Stimulated activated naive B cell treated with anti-CD40 and anti-IgM and Interleukin-4, amounts not matched to agents 10 μg/mL and 1 μg/mL and 100 μg/mL, for 72 hours (primary cell): ENCODE measurements at regions not wholly inside any gene's neighbourhood (a gene's known extent, or its start where the extent isn't known, plus 50 kb on each side); places are given as distances from the start of the nearest gene placed in this dataset.

ENCODE experiments used
- ATAC-seq, 2 donors: fragments of 150-1000 bp; cut with Tn5 transposase; replicated peaks; 2 replicates each; pipeline ENCODE4 v1.10.0; 2021; ENCODE audit warnings: moderate library complexity in 1 of 2
- DNase-seq: peaks from one replicate; pipeline ENCODE4 v3.0.0; 2021
- H3K27ac Mint-ChIP-seq: one replicate; pipeline ENCODE4 v1.8.0; 2022; ENCODE audit warnings: mild to moderate bottlenecking, mixed read lengths
- H3K27me3 Mint-ChIP-seq, 2 donors: one replicate each; pipeline ENCODE4 v1.8.0; 2022; ENCODE audit warnings: mixed read lengths in 2 of 2
- H3K36me3 Mint-ChIP-seq, 2 donors: one replicate each; pipeline ENCODE4 v1.8.0; 2022; ENCODE audit warnings: mixed read lengths in 2 of 2, mild to moderate bottlenecking in 1 of 2
- H3K4me1 Mint-ChIP-seq, 2 donors: one replicate each; pipeline ENCODE4 v1.8.0; 2022; ENCODE audit warnings: mixed read lengths in 2 of 2, mild to moderate bottlenecking in 1 of 2
- H3K4me3 Mint-ChIP-seq, 2 donors: one replicate each; pipeline ENCODE4 v1.8.0; 2022; ENCODE audit warnings: mild to moderate bottlenecking in 2 of 2, mixed read lengths in 2 of 2, moderate library complexity in 1 of 2
- H3K9me3 Mint-ChIP-seq, 2 donors: one replicate each; pipeline ENCODE4 v1.8.0; 2022; ENCODE audit warnings: mixed read lengths in 2 of 2, mild to moderate bottlenecking in 1 of 2

DNA sequence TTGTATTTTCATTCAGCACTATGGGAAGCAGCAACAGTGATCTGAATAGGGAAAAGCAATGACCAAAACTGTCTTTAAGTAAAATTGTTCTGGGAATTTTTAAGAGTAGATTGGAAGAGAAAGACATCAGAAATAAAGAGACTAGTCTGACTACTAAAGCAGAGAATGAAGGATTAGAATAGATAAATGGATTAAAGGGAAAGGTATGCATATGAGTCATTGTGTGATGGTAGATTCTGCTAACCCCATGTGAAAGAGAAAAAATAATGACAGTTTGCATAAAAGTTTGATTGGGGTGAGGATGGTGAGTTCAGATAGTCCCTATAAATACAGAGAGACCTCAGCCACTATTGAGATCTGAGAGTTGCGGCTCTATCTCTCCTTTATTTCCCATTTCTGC is 139.6 kb upstream of the DCC start:
- ATAC-seq (no peak), DNase-seq (no peak)
- H3K9me3 Mint-ChIP-seq = peaks cover 0 to 3% of the 10 kb centered on the region in 2 donors
- H3K36me3 Mint-ChIP-seq = no peaks in the 10 kb centered on the region
- H3K27ac Mint-ChIP-seq = no peak overlapping the region
- no peaks in the 10 kb centered on the region for H3K4me1 Mint-ChIP-seq
- H3K4me3 Mint-ChIP-seq = no peak overlapping the region
- no peaks in the 10 kb centered on the region for H3K27me3 Mint-ChIP-seq

- Mint-ChIP-seq H3K27ac (no peak overlapping the region), H3K4me3 (no peak overlapping the region), H3K36me3 (no peaks in the 10 kb centered on the region), H3K9me3 (peaks cover 0 to 3% of the 10 kb centered on the region in 2 donors), H3K4me1 (no peaks in the 10 kb centered on the region), H3K27me3 (no peaks in the 10 kb centered on the region)
- ATAC-seq = no peak
- DNase-seq = no peak
Measured at GRCh38 chr18:52200921-52201663, 138.9 kb upstream of the DCC start.

DNA sequence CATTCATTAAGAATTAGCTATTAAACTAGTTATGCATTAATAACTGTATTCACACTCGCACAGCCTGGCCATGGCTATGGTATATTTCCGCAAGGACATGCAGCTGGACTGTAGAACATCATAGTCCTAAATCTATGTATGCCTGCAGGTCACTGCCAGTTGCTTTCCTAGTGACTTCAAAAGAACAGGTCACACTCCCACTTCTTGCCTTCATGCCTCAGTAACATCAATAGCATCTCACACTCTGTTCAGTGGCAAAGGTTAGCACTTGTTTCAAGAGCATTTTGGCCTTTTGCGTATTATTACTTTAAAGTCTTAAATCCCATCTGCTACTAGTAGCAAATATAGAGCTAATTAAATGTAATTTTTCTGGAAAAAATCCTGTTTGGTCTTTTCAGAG is 131.4 kb upstream of the DCC start:
- Mint-ChIP-seq H3K27me3 (no peaks in the 10 kb centered on the region), H3K4me3 (no peak overlapping the region), H3K4me1 (no peaks in the 10 kb centered on the region), H3K9me3 (peaks cover 0 to 2% of the 10 kb centered on the region in 2 donors), H3K36me3 (no peaks in the 10 kb centered on the region), H3K27ac (no peak overlapping the region)
- no peak for DNase-seq
- no peak for ATAC-seq

- no peak for DNase-seq
Measured at GRCh38 chr18:52216109-52216508, 123.9 kb upstream of the DCC start.

DNA sequence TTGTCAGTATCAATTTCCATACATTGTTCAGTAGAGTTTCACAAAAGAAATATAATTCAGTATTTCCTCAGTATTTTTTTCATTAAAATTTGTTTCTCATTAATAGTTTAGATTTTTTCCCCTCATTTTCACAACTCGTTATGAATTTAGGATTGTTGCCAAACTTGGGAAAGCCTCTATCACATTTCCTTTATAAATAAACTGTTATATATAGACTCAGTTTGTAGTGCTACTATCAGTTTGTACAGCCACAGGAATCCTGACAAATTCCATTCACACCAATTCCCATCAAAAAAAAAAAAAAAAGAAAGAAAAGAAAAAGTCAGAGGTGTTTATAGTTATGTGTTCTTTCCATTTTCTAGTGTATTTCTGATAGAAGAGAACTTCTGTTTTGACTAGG is 123.3 kb upstream of the DCC start:
- no peak for ATAC-seq
- H3K36me3 Mint-ChIP-seq = no peaks in the 10 kb centered on the region
- H3K27ac Mint-ChIP-seq = no peak overlapping the region
- no peaks in the 10 kb centered on the region for H3K4me1 Mint-ChIP-seq
- no peak for DNase-seq
- H3K4me3 Mint-ChIP-seq = no peak overlapping the region
- H3K9me3 Mint-ChIP-seq = no peaks in the 10 kb centered on the region
- H3K27me3 Mint-ChIP-seq = no peaks in the 10 kb centered on the region

More at GRCh38 chr18:52216109-52216508, 123.9 kb upstream of the DCC start:
- Mint-ChIP-seq H3K9me3 (no peaks in the 10 kb centered on the region), H3K4me3 (no peak overlapping the region), H3K36me3 (no peaks in the 10 kb centered on the region), H3K27me3 (no peaks in the 10 kb centered on the region), H3K27ac (no peak overlapping the region), H3K4me1 (no peaks in the 10 kb centered on the region)
- ATAC-seq = no peak

GRCh38 chr18:52219102-52219501 is 120.9 kb upstream of the DCC start:
- Mint-ChIP-seq H3K27ac (no peak overlapping the region), H3K9me3 (no peaks in the 10 kb centered on the region), H3K4me1 (no peaks in the 10 kb centered on the region), H3K4me3 (no peak overlapping the region), H3K36me3 (no peaks in the 10 kb centered on the region), H3K27me3 (no peaks in the 10 kb centered on the region)
- ATAC-seq = no peak
- DNase-seq = no peak

DNA sequence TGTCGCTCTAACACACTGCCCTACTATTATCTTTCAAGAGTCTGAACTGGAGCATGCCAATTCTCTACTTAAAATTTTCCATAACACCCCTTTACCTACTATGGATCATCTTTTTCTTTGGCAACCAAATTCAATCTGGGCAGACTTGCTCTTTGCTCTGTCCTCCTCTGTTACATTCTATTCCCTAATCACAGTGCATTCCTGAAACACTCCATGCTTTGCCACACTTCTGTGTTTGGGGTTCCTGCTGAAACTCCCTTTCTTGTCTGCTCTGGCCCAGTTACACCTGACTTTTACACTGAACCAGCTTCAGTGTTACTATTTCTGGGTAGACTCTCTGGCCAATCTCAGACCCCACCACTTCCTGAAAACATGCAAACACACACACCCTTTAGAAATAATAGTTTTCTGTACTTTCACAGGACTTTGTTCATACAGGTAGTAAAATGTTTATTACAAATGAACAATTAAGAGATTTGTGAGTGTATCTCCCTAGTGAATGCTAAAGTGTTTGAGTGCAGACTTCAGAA is 119.9 kb upstream of the DCC start:
- Mint-ChIP-seq H3K27ac (no peak overlapping the region), H3K4me1 (no peaks in the 10 kb centered on the region), H3K9me3 (no peaks in the 10 kb centered on the region)

DNA sequence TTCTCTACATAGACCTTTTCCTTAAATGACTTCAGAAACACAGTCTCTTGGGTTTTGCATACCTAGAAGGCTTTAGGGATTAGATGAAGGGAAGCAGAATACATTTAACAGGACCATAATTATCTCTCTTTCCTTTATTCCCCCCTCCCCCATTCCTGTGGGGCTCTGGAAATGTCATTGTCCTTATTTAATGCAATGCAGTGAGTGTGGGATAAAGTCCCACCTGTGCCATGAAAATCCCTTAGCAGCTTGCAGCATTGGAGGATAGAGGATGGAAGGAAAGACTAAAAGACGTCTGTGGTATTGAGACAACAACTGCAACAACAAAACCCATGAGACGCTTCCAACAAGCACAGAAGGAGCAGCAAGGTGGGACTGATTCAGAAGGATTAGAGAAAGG is 117.8 kb upstream of the DCC start:
- DNase-seq (no peak), ATAC-seq (no peak)
- Mint-ChIP-seq H3K4me3 (no peak overlapping the region), H3K27ac (no peak overlapping the region), H3K9me3 (no peaks in the 10 kb centered on the region), H3K27me3 (no peaks in the 10 kb centered on the region), H3K4me1 (no peaks in the 10 kb centered on the region), H3K36me3 (no peaks in the 10 kb centered on the region)

More for the DNA sequence above, 119.9 kb upstream of the DCC start:
- Mint-ChIP-seq H3K4me3 (no peak overlapping the region), H3K36me3 (no peaks in the 10 kb centered on the region), H3K27me3 (no peaks in the 10 kb centered on the region)
- no peak for DNase-seq
- ATAC-seq = no peak

GRCh38 chr18:52227536-52227935 is 112.5 kb upstream of the DCC start:
- no peak for ATAC-seq
- DNase-seq = no peak
- H3K36me3 Mint-ChIP-seq = no peaks in the 10 kb centered on the region
- no peak overlapping the region for H3K4me3 Mint-ChIP-seq
- H3K27ac Mint-ChIP-seq = no peak overlapping the region
- no peaks in the 10 kb centered on the region for H3K27me3 Mint-ChIP-seq
- H3K9me3 Mint-ChIP-seq = no peaks in the 10 kb centered on the region
- H3K4me1 Mint-ChIP-seq = no peaks in the 10 kb centered on the region

GRCh38 chr18:52228166-52228565 is 111.8 kb upstream of the DCC start:
- H3K4me1 Mint-ChIP-seq = no peaks in the 10 kb centered on the region
- no peak overlapping the region for H3K27ac Mint-ChIP-seq
- H3K4me3 Mint-ChIP-seq = no peak overlapping the region
- no peaks in the 10 kb centered on the region for H3K9me3 Mint-ChIP-seq
- H3K36me3 Mint-ChIP-seq = no peaks in the 10 kb centered on the region
- DNase-seq (no peak), ATAC-seq (no peak)
- no peaks in the 10 kb centered on the region for H3K27me3 Mint-ChIP-seq

- Mint-ChIP-seq H3K36me3 (no peaks in the 10 kb centered on the region), H3K4me3 (no peak overlapping the region), H3K27ac (no peak overlapping the region), H3K4me1 (no peaks in the 10 kb centered on the region), H3K27me3 (no peaks in the 10 kb centered on the region), H3K9me3 (peaks cover 0 to 2% of the 10 kb centered on the region in 2 donors)
- DNase-seq = no peak
- ATAC-seq = no peak
Measured at GRCh38 chr18:52236131-52236530, 103.9 kb upstream of the DCC start.

DNA sequence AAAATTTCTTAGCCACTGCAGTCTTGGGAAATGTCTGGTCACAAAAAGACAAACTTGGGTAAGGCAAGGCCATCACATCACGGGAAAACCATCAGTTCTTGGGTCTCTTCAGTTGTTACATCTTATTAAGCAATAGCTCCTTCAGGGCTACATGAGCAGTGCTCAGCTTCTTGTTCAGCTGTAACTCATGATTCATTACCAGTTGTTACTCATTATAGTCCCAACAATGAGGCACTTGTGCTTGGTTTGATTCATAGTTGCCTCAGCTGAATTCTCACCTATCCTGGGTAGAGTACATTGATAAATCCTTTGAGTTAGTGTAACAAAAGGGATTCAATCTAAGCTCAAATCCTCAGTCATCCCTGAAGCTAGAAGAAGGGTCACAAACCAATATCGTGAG is 102.4 kb upstream of the DCC start:
- H3K27ac Mint-ChIP-seq = no peak overlapping the region

DNA sequence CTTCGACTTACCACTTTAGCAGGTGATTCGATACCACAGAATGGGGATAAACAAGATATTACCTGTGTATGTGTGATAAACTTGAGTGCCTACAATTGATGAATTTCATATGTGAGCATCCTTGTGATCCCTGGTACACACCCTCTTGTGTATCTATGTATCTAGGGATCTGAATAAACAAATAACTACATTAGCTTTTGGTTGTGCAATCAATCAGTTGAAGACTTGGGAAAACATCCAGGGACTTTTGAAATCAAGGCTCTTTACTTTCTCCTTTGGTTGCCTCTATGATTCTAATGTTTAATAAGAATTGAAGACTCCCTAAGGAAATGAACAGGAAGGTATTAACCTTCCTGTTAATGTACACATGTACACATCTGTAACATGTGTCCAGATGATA is 97.3 kb upstream of the DCC start:
- Mint-ChIP-seq H3K36me3 (no peaks in the 10 kb centered on the region), H3K4me3 (no peak overlapping the region), H3K9me3 (peaks cover 0 to 10% of the 10 kb centered on the region in 2 donors), H3K4me1 (no peaks in the 10 kb centered on the region), H3K27ac (no peak overlapping the region), H3K27me3 (no peaks in the 10 kb centered on the region)
- ATAC-seq = no peak
- no peak for DNase-seq

More for the DNA sequence above, 102.4 kb upstream of the DCC start:
- Mint-ChIP-seq H3K36me3 (no peaks in the 10 kb centered on the region), H3K9me3 (peaks cover 0 to 3% of the 10 kb centered on the region in 2 donors), H3K4me3 (no peak overlapping the region), H3K27me3 (no peaks in the 10 kb centered on the region), H3K4me1 (no peaks in the 10 kb centered on the region)
- no peak for ATAC-seq
- DNase-seq = no peak

DNA sequence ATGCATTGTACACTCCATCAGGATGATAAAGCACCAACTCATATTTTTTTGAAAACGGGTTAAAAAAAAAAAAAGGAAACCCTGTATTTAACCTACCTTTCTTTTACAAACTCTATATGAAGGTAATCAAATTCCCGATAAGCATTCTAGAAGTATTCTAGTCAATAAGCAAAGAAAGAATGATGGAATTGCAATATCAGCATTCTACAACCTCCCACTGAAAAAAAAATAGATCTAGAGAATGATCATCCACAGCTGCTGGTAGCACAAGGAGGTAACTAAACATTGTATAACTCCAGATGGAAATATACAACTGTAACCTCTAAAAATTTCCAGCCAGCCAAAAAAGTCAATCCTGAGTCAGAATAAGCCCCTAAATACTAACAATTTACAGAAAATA is 95.3 kb upstream of the DCC start:
- H3K4me1 Mint-ChIP-seq = no peaks in the 10 kb centered on the region
- DNase-seq = no peak
- no peak for ATAC-seq
- H3K36me3 Mint-ChIP-seq = no peaks in the 10 kb centered on the region
- H3K27ac Mint-ChIP-seq = no peak overlapping the region
- peaks cover 0 to 9% of the 10 kb centered on the region in 2 donors for H3K9me3 Mint-ChIP-seq
- H3K27me3 Mint-ChIP-seq = no peaks in the 10 kb centered on the region
- no peak overlapping the region for H3K4me3 Mint-ChIP-seq

- H3K4me1 Mint-ChIP-seq = no peaks in the 10 kb centered on the region
- no peak overlapping the region for H3K27ac Mint-ChIP-seq
- no peak overlapping the region for H3K4me3 Mint-ChIP-seq
- no peaks in the 10 kb centered on the region for H3K36me3 Mint-ChIP-seq
- ATAC-seq = no peak
- DNase-seq = no peak
- H3K9me3 Mint-ChIP-seq = no peaks in the 10 kb centered on the region
- no peaks in the 10 kb centered on the region for H3K27me3 Mint-ChIP-seq
Measured at GRCh38 chr18:52254367-52254766, 85.6 kb upstream of the DCC start.
